HG03342 (cell line): ENCODE measurements at regions not wholly inside any gene's neighbourhood (a gene's known extent, or its start where the extent isn't known, plus 50 kb on each side); places are given as distances from the start of the nearest gene placed in this dataset.
"Not testable (repeated sequence)": the region's sequence is repeated elsewhere in the genome, so short reads cannot be mapped to it uniquely, and the experiment has no call there.

Source experiments
- ATAC-seq: cut with Tn5 transposase; IDR thresholded peaks from one replicate; pipeline ENCODE4 v1.9.1; 2021; ENCODE audit warnings: mild to moderate bottlenecking, moderate library complexity; ENCODE audit not compliant: unreplicated experiment

DNA sequence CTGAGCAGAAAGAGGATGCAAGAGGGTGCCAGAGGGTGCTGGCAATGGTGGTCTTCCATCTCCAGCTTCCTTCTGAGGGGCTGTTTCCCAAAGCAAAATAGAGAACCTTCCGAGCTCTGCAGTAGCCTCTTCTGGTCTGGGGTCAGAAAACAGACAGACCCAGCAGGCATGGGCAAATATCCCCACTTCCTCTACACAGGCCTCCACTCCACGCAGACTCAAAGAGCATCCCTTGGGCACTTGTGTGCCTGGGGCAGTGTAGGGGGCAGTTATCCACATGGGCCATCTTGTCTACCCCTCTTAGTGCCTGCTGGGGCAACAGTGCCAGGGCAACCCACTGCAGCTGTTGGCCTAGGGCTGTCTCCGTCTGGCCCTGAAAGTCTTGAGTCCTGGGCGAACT lies 231.9 kb downstream of the TTC8 start:
- ATAC-seq = no peak

DNA sequence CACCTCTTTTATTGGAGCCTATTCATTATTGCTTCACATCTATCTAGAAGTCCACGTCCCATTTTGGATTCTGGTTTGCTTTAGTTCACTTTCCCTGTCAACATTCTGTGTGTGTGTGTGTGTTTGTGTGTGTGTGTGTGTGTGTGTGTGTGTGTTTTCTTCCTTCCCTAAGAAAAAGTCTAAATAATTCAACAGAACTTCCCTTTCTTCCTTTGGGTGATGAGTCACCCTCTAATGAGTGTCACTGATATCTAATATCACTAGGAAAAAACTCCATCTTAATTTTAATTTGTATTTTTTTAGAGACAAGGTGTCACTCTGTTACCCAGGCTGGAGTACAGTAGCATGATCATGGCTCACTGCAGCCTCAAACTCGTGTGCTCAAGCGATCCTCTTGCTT lies 234.2 kb downstream of the TTC8 start:
- no peak for ATAC-seq

DNA sequence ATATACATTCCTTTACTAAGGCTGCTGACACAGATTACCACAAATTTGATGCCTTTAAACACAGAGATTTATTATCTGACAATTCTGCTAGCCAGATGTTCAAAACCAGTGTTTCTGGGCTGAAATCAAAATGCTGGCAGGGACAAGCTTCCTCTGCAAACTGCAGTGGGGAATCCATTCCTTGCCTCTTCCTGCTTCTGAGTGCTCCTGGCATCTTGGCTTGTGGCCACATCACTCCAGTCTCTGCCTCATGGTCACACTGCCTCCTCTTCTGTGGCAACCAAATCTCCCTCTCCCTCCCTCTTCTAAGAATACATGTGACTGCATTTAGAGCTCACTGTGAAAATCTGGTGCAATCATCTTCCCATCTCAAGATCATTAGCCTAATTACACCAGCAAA lies 235.7 kb downstream of the TTC8 start:
- no peak for ATAC-seq

DNA sequence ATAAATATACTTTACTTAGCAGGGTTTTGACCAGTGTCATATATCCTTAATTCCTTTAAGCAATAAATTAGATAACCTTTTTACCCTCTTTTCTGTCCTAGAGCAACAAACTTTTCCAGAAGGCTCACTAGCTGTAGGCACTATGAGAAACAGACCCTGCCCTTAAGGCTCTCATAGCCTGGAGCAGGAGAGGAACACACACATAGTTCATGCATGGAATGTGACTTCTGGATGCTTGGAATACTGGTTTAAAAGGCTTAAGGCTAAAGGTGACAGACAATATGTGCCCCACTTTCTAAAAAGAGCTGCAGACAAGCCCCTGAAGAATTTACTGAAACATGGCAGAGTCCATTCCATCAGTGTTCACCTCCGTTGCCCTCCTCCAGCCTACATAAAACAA lies 237.2 kb downstream of the TTC8 start:
- no peak for ATAC-seq

DNA sequence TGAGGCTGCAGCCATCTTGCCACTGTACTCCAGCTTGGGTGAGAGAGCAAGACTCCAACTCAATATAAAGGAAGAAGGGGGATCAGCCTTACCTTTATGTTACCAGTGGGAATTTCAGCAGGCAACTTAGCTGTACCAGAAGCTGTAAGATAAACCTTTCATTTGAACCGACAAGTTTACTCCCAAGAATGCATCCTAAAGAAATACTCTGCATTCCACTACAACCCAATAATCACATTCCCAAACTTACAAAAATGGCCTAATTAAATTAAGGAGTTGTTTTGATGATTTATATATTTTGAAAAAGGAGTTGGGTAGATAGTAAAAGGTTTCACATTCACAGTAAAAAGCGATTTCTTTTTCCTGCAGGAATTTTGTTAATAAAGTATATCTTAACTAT lies 241.4 kb downstream of the TTC8 start:
- ATAC-seq = no peak

DNA sequence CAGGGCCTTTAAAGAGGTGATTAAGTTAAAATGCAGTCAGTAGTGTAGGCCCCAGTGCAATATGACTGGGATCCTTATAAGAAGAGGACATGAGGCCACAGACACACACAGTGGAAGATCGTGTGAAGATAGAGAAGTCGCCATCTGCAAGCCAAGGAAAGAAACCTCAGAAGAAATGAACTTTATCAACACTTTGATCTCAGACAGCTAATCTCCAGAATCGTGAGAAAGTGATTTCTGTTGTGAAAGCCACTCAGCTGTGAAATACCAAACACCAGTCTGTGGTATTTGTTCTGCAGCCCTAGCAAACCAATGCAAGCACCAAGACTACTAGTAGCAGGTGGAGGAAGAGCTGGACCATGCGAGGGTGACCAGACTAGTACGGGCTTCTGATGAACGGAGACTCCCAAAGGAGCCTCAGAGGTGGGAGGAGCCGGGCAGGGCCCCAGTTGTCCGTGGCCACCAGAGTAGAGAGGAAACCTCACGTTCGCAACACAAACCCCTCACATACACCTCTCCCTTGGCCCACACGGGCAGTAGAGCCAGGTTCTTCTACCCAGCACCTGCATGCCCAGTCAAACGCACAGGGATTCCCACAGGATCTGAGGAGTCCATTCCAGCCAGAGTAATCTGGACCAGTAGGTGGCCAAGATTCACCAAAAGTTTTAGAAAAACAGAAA lies 243.0 kb downstream of the TTC8 start:
- ATAC-seq = no peak

DNA sequence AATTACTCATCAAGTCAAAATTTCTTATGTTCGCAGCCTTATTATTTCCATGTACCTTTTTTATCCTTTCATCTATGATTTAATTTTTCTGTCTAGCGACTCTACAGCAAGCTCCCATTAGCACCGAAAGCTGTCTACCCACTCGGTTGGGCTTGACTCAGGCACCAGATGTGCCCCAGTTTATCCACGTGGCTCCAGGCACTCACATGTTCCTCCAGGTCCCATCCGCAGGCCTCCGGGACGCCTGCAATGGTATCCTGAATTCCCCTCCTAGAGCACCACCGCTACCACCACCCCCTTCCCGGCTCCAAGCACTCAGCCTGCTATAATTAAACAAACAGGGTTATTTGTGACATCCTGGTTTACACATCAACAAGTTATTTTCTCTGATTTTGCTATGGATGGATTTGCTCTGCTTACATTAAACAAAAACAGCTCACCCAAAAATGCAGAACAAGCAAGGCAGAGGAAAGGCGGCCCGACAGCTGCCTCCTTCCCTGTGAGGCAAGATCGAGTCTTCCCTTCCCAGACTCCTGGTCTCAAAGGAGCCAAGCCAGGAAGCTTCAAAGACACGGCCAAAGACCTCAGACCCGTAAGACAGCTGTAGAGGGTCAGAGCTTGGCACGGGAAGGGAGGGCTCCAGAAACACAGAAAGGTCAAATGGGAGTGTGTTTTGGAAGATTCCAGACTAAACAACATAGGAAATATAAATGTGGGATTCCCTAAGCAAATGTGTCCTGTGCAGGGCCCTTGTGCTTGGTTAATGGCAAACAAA lies 253.8 kb downstream of the TTC8 start:
- no peak for ATAC-seq

DNA sequence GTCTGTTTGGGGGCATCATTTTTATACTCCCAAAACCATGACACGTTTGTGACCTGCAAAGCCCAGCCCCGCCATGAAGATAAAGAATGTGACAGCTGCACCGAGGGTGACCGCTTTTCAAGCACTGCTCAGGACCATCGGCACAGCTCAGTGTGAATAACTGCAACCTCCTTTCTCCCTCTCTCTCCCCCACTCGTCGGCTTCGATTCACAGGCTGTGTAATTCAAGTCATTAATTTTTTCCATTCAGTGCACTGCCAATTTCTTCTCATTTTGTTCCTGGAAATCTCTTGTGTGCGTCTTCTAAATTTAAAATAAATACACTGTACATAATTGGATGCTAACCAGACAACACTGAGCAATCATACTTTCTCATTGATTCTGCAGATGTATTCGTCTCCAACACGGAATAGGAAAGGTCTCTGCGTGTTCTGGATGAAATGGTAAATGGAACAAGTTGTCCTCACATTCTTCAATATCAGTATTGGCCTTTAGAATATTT lies 260.8 kb downstream of the TTC8 start:
- no peak for ATAC-seq

DNA sequence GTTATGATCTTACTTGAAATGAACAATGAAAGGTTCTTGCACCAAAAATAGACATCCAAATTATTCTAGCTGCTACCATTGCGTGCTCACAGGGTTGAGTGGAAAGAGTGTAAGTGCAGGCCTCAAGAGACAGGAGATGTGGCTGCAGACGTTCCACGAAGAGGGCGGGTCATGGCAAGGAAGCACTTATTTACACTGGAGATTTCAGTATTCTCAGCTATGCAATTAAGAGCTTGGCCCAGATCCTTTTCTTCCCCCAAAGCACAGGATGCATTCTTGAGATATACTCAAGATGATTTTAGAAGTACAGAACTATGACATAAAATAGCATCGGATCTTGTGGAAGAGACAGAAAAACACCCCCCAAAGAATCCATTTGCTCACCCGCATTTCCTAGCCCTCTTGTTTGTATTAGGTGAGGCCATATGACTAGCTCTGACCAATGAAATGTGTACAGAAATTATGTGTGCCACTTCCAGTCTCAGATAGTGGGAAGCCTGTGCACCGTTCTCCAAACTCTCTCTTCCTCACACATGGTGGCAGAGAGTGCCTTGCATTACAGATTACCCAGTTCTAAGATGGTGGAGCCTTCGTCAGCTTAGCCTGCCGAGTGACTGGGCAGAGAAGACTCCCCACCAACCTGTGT lies 261.4 kb downstream of the TTC8 start:
- ATAC-seq = no peak

DNA sequence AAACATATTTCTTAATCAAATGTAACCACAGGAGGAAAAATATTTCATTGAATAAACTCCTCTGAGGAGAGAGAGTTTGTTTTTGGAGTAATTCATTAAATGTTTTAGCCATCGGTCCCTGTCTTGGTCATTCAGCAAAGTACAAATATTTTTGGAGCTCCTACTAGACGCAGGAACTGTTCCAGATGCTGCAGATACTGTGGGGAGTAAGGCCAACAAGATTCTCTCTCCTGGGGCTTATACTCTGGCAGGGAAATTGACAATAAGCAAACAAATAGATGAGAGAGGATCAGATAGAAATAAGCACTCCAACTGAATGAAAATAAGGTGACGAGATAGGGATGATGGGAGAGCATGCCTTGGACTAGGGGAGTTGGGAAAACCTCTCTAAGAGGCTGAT lies 264.1 kb downstream of the TTC8 start:
- ATAC-seq = no peak

DNA sequence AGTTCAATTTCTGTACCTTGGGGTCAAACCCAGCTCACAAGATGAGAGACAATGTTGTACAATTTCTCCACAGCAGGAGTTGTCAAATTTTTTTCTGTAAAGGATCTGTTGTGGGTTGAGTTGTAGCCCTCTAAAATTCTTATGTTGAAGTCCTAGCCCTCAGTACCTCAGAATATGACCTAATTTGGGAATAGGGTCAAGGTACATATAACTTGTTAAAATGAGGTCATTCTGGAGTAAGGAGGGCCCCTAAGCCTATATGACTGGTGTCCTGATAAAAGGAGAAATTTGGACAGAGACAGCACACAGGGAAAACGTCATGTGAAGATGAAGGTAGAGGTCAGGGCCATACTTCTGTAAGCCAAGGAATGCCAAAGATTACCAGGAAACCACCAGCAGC lies 264.9 kb downstream of the TTC8 start:
- no peak for ATAC-seq

DNA sequence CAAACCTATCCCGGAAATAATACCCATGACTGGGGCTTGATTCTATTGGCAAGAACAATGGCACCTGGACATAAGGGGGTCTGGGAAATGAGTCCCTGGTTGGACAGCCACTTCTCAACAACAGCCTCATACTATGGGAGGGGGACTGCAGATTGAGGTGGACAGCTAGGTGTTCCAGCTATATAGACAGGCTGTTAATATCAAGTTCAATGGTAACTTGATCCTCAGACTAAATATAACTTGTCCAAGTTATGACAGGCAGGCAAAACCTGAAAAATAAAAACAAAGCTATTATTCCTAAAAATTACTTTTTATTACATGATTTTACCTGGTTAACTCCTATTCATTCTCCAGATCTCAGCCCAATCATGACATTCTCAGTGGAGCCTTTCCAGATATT lies 267.3 kb downstream of the TTC8 start:
- ATAC-seq = no peak

DNA sequence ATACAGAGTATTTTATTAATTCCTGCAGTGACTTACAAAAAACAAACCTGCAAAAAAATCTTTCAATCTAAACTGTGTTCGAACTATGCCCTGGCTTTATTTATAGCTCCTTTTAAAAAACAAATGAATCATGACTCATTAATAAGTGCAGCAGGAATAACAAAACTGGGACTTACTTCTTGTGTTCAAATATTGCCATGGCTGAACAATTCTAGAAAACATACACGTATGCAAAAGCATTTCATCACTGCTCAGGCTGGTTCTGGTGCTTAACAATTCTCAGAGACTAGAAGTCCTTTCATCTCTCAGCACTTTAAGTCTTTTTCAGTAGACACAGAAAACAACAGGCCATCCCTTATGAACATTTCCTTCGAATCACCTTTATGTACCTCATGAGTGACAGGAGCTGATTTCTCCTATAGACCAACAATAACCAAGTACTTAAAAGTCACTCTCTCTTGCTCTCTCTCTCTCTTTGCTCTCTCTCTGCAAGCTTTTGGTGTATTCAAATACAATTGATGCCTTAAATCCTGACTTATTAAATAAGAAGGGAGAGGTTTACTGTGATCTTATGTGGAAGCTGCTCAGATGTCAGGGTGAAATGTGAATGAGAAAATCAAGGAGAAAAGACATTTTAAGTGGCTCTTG lies 268.8 kb downstream of the TTC8 start:
- ATAC-seq = no peak

DNA sequence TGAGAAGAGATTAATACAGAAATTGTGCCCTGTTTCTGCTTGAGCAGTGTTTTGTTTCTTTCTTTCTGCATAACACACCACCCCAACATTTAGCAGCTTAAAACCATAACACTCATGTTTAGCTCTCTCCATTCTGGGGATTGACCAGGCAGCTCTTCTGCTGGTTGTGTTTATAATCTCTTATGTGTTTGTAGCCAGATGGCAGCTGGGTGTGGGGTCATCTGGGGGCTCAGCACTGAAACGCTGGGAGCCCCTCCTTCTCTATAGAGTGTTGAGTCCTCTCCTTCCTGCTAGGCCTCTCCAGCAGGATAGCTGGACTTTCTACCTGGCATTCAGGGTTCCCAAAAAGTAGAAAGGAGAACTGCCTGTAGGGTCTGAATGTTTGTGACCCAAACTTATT lies 270.6 kb downstream of the TTC8 start:
- ATAC-seq = no peak

DNA sequence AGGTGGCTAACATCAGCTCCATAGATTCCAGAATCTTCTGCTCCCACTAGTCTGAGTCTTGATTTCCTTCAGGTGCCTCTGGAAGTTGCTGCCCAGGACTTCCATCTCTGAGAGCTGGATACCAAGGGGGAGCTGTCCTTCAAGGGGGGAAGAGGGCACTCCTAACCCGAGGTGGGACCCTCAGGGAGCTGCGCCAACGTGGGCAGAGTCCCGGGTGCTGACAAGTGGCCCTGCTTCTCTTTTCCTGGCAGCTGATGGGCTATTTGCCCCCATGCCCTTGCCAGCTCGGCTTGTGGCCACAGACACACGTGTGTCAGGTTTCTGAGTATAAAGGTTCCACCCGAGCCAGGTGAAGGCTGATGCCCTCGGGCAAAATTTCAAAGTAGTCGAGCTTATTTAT lies 272.5 kb downstream of the TTC8 start:
- no peak for ATAC-seq

DNA sequence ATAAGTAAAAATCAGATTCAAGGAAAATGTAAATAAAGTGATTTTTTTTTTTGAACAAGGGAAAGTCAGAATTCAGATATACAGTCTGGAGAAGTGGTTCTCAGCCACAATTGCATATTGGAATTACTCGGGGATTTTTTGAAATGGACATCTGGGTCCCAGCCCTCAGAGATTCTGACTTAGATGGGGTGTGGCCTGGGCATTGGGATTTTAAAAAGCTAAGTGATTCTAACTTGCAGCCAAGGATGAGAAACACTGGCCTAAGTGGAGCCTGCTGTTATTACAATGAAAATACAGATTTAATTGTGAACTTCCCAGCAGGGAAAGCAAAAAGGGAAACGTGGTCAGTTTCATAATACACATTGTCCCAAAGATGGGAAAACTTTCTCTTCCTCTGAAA lies 273.8 kb downstream of the TTC8 start:
- ATAC-seq = no peak

DNA sequence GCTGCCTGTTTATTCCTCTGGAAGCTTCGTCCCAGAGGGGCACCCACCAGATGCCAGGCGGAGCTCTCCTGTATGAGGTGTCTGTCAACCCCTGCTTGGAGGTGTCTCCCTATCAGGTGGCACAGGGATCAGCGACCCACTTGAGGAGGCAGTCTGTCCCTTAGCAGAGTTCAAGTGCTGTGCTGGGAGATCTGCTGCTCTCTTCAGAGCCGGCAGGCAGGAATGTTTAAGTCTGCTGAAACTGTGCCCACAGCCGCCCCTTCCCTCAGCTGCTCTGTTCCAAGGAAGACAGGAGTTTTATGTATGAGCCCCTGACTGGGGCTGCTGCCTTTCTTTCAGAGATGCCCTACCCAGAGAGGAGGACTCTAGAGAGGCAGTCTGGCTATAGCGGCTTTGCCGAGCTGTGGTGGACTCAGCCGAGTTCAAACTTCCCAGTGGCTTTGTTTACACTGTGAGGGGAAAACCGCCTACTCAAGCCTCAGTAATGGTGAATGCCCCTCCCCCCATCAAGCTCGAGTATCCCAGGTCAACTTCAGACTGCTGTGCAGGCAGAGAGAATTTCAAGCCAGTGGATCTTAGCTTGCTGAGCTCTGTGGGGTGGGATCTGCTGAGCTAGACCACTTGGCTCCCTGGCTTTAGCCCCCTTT lies 279.8 kb downstream of the TTC8 start:
- ATAC-seq = not testable (repeated sequence)

DNA sequence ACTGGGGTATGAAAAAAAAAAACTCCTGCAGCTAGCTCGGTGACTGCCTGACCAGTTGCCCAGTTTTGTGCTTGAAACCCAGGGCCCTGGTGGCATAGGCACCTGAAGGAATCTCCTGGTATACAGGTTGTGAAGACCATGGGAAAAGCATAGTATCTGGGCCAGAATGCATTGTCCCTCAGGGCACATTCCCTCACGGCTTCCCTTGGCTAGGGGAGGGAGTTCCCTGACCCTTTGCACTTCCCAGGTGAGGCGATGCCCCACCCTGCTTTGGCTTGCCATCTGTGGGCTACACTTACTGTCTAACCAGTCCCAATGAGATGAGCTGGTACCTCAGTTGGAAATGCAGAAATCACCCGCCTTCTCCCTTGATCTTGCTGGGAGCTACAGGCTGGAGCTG lies 280.4 kb downstream of the TTC8 start:
- not testable (repeated sequence) for ATAC-seq
